Activated T-cell treated with anti-CD3 and anti-CD28 coated beads, Interleukin-2, amount 50 U/mL, for 4 hours (primary cell): ENCODE measurements at regions not wholly inside any gene's neighbourhood (a gene's known extent, or its start where the extent isn't known, plus 50 kb on each side); places are given as distances from the start of the nearest gene placed in this dataset.
A peak's percentile ranks its signal among the peaks of the same experiment; 100 is the strongest.
"Not testable (repeated sequence)": the region's sequence is repeated elsewhere in the genome, so short reads cannot be mapped to it uniquely, and the experiment has no call there.

Experiments used
- ATAC-seq, 2 donors: fragments of 200-7000 bp; cut with Tn5 transposase; one replicate each; pipeline ENCODE4 v1.10.0; 2021
- DNase-seq: peaks from one replicate; pipeline ENCODE4 v3.0.0-alpha.2; 2020
- H3K27me3 Mint-ChIP-seq: one replicate; pipeline ENCODE4 v1.8.0; 2021; ENCODE audit warnings: low read depth, mixed read lengths
- H3K36me3 Mint-ChIP-seq: one replicate; pipeline ENCODE4 v1.8.0; 2022; ENCODE audit warnings: mixed read lengths; ENCODE audit not compliant: insufficient read depth
- H3K4me1 Mint-ChIP-seq: one replicate; pipeline ENCODE4 v1.8.0; 2021; ENCODE audit warnings: low read depth, mixed read lengths
- H3K4me3 Mint-ChIP-seq: one replicate; pipeline ENCODE4 v1.8.0; 2021; ENCODE audit warnings: mild to moderate bottlenecking, moderate library complexity, mixed read lengths
- H3K9me3 Mint-ChIP-seq: one replicate; pipeline ENCODE4 v1.8.0; 2021; ENCODE audit warnings: mixed read lengths

DNA sequence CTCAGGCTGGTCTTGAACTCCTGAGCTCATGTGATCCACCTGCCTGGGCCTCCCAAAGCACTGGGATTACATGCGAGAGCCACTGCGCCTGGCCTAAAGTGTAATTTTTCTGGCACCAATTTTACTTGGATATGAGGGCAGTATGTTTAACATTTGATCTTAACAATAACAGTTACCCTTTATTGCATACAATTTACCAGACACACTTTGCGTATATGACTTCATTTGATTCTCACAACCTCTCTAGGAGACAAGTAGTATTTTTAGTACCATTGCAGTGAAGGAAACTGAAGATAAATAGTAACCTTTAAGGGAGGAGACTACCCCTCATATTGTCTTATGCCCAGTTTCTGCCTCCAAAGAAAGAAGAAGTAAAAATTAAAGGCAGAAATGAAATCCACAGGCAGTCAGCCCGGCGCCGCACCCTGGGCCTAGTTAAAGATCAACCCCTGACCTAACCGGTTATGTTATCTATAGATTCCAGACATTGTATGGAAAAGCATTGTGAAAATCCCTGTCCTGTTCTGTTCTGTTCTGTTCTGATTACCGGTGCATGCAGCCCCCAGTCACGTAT, 54.0 kb downstream of the CYP26A1 start:
- not testable (repeated sequence) for H3K27me3 Mint-ChIP-seq, H3K4me3 Mint-ChIP-seq, DNase-seq, H3K36me3 Mint-ChIP-seq, ATAC-seq
- peaks cover 26% of the 10 kb centered on the region for H3K4me1 Mint-ChIP-seq
- H3K9me3 Mint-ChIP-seq = peaks cover 20% of the 10 kb centered on the region

DNA sequence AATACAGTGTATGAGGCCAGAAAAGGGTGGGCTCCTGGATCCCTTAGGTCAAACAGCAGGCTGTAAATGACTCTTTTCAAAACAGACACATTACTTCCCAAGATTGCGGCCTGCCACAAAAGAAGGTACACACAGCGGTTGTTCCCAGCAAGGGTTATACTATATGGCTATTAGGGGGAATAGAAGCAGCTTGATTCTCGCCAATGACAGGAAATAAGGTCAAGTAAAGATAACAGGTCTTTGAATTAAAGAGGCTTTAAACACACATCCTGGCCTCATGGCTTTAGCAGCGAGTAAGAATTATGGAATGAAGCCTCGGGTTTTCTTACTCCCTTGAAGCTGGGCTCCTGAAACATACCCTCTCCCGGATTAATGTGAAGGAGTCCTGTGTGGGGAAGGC, 58.3 kb downstream of the CYP26A1 start:
- Mint-ChIP-seq H3K4me1 (no peaks in the 10 kb centered on the region), H3K4me3 (no peak overlapping the region), H3K36me3 (peaks cover 2% of the 10 kb centered on the region), H3K9me3 (peaks cover 5% of the 10 kb centered on the region), H3K27me3 (peaks cover 3% of the 10 kb centered on the region)
- DNase-seq (no peak), ATAC-seq (no peak)

DNA sequence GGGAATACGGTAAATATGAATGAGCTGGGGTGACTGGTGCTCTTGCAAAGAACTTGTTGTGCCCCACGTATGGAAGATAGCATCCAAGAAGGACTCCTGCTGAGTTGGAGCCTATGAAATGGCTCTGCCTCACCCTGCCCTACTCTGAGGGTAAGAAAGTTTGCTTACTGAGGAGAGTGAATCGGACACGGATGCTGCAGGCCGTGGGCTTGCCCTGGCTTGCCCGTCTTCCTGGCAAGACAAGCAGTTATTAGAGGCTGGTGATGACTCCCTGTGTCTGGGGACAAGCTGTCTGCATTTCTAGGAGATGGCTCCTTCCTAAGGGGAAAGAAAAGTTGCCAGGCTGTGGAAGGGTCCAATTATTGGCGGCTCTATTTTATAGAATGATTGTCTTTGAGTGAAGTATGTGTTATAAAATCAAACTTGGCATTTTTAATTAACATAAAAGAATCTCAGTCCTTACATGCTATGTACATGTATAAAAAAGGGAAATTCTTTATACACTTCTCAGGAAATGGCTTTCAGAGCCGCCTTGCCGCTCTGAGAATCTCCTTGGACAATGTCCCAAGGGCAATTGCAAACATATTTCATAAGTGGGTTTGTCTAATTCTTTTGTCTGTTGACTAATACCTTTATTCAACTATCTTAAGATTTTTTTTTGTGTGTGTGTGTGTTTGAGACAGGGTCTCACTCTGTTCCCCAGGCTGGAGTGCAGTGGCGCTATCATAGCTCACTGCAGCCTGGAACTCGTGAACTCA, 64.6 kb downstream of the CYP26A1 start:
- no peak for DNase-seq
- no peaks in the 10 kb centered on the region for H3K36me3 Mint-ChIP-seq
- no peak overlapping the region for H3K4me3 Mint-ChIP-seq

DNA sequence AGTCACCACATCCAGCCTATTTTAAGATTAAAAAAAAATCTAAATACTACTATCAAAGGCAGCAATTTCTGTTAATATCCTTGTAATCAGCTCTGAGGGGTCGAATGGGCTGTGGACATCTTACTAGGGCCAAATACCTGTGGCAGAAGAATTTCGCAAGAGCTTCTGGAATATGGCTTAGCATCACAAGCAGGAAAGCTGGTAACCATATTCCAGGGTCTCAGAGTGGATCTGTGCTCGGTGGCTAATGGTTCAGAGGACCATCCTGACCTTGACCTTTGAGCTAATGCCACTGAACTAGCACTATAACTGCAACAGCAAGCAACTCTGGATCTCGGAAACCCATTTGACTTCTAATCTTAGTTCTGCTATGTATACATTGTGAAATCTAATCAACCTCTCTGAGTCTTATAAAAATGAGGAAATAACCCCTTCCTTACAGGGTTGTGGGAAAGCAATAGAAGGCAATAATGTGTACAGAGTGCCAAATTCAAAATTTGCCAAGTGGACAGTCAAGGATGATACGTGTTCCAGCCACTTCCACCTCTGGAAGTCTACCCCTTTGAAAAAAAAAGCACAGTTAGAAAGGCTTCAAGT, 65.5 kb downstream of the CYP26A1 start:
- H3K36me3 Mint-ChIP-seq = no peaks in the 10 kb centered on the region
- no peak overlapping the region for H3K4me3 Mint-ChIP-seq
- H3K4me1 Mint-ChIP-seq = no peaks in the 10 kb centered on the region
- no peak for ATAC-seq
- H3K27me3 Mint-ChIP-seq = peaks cover 21% of the 10 kb centered on the region
- H3K9me3 Mint-ChIP-seq = no peaks in the 10 kb centered on the region
- no peak for DNase-seq

More for the DNA sequence above, 64.6 kb downstream of the CYP26A1 start:
- Mint-ChIP-seq H3K27me3 (peaks cover 16% of the 10 kb centered on the region), H3K4me1 (no peaks in the 10 kb centered on the region), H3K9me3 (no peaks in the 10 kb centered on the region)
- ATAC-seq = no peak

DNA sequence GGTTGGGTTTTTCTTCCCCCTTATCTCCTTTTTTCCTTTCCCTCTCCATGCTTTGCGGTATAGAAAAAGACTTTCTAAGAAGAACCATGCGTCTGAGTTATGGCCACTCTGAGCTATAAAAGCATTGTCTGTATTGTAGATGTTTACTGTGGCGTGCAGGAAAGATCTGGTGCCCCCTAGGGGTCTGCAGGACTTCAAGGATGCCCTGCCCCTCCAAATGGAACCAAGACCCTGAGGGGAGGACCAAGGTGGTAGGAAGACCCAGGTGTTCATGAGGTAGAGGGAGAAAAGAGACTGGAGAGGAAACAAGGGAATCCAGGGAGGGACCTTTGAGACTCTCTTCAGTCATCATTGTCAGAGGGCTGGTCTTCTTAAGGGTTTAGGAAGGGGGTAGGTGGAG, 68.8 kb downstream of the CYP26A1 start:
- Mint-ChIP-seq H3K27me3 (peaks cover 23% of the 10 kb centered on the region), H3K4me1 (no peaks in the 10 kb centered on the region)

DNA sequence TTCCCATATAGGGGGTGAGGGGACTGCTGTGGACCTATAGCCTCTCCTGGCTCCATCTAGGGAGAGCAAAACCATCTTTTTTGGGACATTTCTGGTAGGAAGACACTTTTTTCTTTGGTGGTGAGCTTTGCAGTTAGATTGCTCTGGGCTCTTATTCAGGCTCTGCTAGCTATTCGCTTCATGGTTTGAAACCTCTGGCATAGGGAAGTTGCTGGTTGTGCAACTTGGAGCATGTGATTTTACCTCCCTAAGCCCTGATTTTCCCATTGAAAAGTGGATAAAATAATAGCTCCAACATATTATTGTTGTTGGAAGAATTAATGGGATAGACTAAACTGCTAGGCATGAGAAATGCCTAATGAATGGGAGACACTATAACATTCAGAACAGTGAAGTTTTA, 69.6 kb downstream of the CYP26A1 start:
- peaks cover 24% of the 10 kb centered on the region for H3K27me3 Mint-ChIP-seq
- no peaks in the 10 kb centered on the region for H3K36me3 Mint-ChIP-seq
- no peak overlapping the region for H3K4me3 Mint-ChIP-seq
- no peaks in the 10 kb centered on the region for H3K9me3 Mint-ChIP-seq
- ATAC-seq = no peak
- no peaks in the 10 kb centered on the region for H3K4me1 Mint-ChIP-seq
- DNase-seq = no peak

More for the DNA sequence above, 68.8 kb downstream of the CYP26A1 start:
- Mint-ChIP-seq H3K4me3 (no peak overlapping the region), H3K36me3 (no peaks in the 10 kb centered on the region), H3K9me3 (no peaks in the 10 kb centered on the region)
- ATAC-seq (no peak), DNase-seq (no peak)

DNA sequence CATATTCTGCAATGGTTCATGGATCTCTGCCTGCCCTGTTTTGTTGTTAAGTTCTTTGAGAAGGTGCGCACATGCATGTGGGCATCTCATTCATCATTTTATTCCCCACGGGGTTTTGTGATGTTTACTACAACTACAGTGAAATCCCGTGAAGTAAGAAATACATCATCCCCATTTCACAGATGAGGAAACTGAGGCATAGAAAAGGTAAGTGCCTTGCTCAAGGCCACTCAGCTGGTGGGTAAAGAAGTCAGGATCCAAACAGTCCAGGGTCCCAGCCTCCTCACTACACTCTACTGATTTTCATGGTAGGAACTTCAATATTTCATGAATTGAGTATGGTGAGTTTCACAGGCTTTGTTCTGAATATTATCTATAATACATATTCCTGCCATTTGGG, 72.6 kb downstream of the CYP26A1 start:
- Mint-ChIP-seq H3K9me3 (peaks cover 4% of the 10 kb centered on the region), H3K27me3 (peaks cover 25% of the 10 kb centered on the region), H3K4me1 (peaks cover 17% of the 10 kb centered on the region), H3K4me3 (no peak overlapping the region), H3K36me3 (no peaks in the 10 kb centered on the region)
- ATAC-seq = no peak
- no peak for DNase-seq

DNA sequence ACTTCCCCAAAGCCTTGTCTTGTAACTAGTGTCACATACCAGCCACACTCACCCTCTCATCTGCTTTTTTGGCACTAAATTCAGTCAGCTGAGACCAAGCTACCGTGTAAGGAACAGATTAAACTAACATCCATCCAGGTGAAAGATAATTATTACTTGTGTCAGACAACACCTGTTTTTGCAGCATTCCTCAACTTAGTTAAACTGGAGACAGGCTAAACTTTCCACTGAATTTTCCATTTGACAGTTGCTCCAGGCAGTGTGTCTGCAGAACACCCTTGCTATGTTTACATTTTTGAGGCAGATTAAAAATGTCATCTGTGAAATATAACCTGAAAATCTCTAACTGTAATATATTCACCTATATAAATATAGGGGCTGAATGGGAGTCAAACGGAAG, 73.6 kb downstream of the CYP26A1 start:
- peaks cover 20% of the 10 kb centered on the region for H3K4me1 Mint-ChIP-seq
- ATAC-seq (no peak), DNase-seq (no peak)
- H3K9me3 Mint-ChIP-seq = peaks cover 4% of the 10 kb centered on the region
- no peaks in the 10 kb centered on the region for H3K36me3 Mint-ChIP-seq
- no peak overlapping the region for H3K4me3 Mint-ChIP-seq
- peaks cover 26% of the 10 kb centered on the region for H3K27me3 Mint-ChIP-seq

DNA sequence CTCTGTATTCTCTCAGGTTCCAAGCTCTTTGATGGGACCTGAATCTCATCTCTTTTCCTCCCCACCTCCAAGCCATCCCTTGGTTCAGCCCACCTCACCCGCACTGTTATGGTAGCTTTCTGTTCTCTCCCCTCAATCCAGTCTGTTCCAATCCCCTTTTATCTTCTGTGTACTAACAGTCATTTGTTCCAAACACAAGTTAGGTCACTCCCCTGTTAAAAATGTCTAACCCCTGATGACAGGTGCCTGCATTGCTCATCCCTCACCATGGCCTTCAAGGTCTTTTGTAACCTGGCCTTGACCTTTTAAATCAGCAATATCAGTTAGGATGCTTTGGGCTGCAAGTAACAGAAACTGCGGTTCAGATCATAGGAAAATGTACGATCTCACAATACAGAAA, 74.8 kb downstream of the CYP26A1 start:
- Mint-ChIP-seq H3K4me3 (no peak overlapping the region), H3K36me3 (no peaks in the 10 kb centered on the region), H3K9me3 (peaks cover 4% of the 10 kb centered on the region), H3K27me3 (peaks cover 16% of the 10 kb centered on the region), H3K4me1 (peaks cover 20% of the 10 kb centered on the region)
- ATAC-seq = no peak
- no peak for DNase-seq

DNA sequence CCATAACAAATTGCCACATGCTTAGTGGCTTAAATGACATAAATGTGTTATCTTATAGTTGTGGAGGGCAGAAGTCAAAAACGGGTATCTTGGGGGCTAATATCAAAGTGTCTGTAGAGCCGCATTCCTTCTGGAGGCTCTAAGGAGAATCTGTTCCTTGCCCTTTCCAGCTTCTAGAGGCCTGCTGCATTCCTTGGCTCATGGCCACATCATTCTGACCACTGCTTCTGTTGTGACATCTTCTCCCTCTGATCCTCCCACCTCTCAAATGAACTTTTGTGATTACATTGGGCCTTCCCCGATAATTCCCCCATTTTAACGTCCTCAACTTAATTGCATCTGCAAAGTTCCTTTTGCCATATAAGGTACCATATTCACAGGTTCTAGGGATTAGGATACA, 76.1 kb downstream of the CYP26A1 start:
- H3K36me3 Mint-ChIP-seq = no peaks in the 10 kb centered on the region

DNA sequence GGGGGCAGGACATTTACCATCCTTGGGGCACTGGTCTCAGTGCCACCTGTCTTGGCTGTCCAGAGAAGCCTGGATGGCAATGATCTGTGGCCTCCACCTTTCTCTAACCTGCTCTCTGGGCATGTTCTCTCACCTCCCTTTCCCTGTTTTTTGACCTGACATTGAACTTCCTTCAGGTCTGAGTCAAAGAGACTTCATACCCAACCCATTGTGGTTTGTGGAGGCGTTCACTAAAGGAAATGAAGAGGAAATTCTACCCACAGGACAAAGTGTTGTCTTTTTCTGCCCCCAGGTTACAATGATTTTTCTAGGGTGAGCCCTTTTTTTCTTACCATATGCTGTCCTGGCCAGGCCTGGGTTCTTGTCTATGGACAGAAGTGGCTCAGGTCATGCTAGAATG, 76.6 kb downstream of the CYP26A1 start:
- peak; percentile 46 to 72 for ATAC-seq
- Mint-ChIP-seq H3K4me1 (peaks cover 20% of the 10 kb centered on the region), H3K36me3 (no peaks in the 10 kb centered on the region), H3K27me3 (peaks cover 13% of the 10 kb centered on the region), H3K4me3 (no peak overlapping the region), H3K9me3 (peaks cover 9% of the 10 kb centered on the region)
- no peak for DNase-seq

More for the DNA sequence above, 76.1 kb downstream of the CYP26A1 start:
- peaks cover 13% of the 10 kb centered on the region for H3K27me3 Mint-ChIP-seq
- H3K4me3 Mint-ChIP-seq = no peak overlapping the region
- ATAC-seq = no peak
- no peak for DNase-seq
- H3K9me3 Mint-ChIP-seq = peaks cover 5% of the 10 kb centered on the region
- peaks cover 20% of the 10 kb centered on the region for H3K4me1 Mint-ChIP-seq

DNA sequence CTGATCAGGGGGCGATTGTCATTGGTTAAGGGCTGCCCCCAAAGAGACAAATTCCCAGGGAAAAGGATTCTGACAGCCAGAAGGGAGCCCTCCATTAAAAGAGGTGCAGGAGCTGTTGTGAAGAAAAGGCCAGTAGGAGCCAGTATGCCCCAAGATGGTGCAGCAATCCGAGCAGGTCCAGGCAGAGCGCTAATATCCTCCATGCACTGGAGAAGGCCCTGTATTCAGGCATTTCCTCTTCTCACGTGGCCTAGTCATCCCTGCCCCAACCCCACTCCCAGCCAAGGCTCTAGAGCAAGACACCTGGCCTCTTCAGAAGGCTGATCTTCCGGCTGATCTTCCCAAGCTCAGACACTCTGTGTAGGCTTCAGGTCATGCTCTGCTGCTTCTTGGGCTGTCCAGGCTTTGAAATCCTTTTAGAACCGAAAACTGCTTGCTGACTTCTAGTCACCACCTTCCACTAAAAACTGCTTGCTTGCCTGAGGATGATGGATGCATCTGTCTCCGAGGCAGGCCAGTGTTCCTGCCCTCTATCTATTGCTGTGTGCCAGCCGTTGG, 77.4 kb downstream of the CYP26A1 start:
- no peak overlapping the region for H3K4me3 Mint-ChIP-seq
- no peak for DNase-seq
- no peak for ATAC-seq
- H3K4me1 Mint-ChIP-seq = peaks cover 20% of the 10 kb centered on the region
- no peaks in the 10 kb centered on the region for H3K36me3 Mint-ChIP-seq
- peaks cover 16% of the 10 kb centered on the region for H3K9me3 Mint-ChIP-seq
- H3K27me3 Mint-ChIP-seq = peaks cover 15% of the 10 kb centered on the region

DNA sequence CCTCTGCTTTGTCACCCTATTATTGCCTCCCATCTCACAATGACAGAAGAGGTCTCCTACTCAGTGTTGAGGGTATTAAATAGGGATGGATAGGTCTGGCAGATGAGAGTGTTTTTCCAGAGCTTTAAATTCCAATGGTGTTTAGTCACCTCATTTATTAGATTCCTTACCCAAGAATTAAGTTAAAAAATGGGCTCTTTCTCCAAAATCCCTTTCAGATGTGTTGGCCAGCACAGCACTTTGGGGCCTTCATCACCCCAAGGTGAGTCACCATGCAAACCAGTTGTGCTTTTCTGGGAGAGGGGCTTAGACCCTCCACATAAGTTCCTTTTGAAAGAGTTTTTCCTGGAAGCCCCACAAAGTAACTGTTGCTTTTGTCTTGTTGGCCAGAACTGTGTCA, 78.4 kb downstream of the CYP26A1 start:
- H3K4me3 Mint-ChIP-seq = no peak overlapping the region
- peaks cover 12% of the 10 kb centered on the region for H3K27me3 Mint-ChIP-seq
- H3K9me3 Mint-ChIP-seq = peaks cover 16% of the 10 kb centered on the region

DNA sequence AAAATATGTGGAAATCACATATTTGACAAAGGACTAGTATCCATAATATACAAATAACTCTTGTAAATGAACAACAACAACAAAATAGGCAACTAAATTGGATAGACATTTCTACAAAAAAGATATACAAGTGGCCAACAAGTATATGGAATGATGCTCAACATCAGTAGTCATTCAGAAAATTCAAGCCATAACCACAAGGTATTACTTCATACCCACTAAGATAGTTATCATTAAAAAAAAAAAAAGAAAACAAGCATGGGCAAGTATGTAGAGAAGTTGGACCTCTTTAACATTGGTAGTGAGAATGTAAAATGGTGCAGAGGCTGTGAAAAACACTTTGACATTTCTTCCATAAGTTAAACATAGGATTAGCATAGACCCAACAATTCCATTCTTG, 80.8 kb downstream of the CYP26A1 start:
- ATAC-seq (no peak), DNase-seq (no peak)
- no peaks in the 10 kb centered on the region for H3K36me3 Mint-ChIP-seq
- peaks cover 20% of the 10 kb centered on the region for H3K4me1 Mint-ChIP-seq
- H3K9me3 Mint-ChIP-seq = peaks cover 20% of the 10 kb centered on the region
- H3K27me3 Mint-ChIP-seq = peaks cover 8% of the 10 kb centered on the region
- H3K4me3 Mint-ChIP-seq = no peak overlapping the region

More for the DNA sequence above, 78.4 kb downstream of the CYP26A1 start:
- ATAC-seq (no peak), DNase-seq (no peak)
- Mint-ChIP-seq H3K36me3 (no peaks in the 10 kb centered on the region), H3K4me1 (peaks cover 20% of the 10 kb centered on the region)

DNA sequence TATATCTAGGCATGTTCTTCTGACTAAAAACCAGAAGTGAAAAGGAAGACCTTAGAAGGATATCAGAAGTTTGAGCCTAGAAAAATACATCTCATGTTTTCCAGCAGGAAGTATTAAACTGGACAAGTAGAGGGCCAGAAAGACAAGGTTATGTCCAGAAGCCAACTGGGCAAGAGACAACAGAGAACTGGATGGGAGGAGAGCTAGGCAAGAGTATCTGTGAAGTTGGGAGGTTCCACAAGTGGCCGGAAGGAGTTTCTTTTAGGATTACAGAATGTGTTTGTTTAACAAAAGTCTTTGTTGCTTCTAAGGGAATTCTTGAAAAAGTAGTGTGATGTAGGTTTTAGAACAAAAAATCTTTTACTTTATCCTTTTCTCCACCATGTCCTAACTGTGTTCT, 86.4 kb downstream of the CYP26A1 start:
- Mint-ChIP-seq H3K4me1 (no peaks in the 10 kb centered on the region), H3K4me3 (no peak overlapping the region), H3K36me3 (no peaks in the 10 kb centered on the region), H3K27me3 (peaks cover 6% of the 10 kb centered on the region), H3K9me3 (peaks cover 14% of the 10 kb centered on the region)
- DNase-seq = no peak
- no peak for ATAC-seq
